Astrocyte (in vitro differentiated cells and primary cell): ENCODE measurements at regions not wholly inside any gene's neighbourhood (a gene's known extent, or its start where the extent isn't known, plus 50 kb on each side); places are given as distances from the start of the nearest gene placed in this dataset.

Source experiments
- CTCF ChIP-seq: IDR thresholded peaks from 2 replicates; pipeline ENCODE4 v1.5.1; 2011; ENCODE audit warnings: low read depth, mild to moderate bottlenecking, inconsistent platforms, low read length, moderate library complexity; ENCODE audit not compliant: insufficient read depth
- EZH2 ChIP-seq: IDR thresholded peaks from 2 replicates; pipeline ENCODE4 v1.6.1; 2012; ENCODE audit warnings: mild to moderate bottlenecking, low read length, inconsistent platforms; ENCODE audit not compliant: insufficient read depth

DNA sequence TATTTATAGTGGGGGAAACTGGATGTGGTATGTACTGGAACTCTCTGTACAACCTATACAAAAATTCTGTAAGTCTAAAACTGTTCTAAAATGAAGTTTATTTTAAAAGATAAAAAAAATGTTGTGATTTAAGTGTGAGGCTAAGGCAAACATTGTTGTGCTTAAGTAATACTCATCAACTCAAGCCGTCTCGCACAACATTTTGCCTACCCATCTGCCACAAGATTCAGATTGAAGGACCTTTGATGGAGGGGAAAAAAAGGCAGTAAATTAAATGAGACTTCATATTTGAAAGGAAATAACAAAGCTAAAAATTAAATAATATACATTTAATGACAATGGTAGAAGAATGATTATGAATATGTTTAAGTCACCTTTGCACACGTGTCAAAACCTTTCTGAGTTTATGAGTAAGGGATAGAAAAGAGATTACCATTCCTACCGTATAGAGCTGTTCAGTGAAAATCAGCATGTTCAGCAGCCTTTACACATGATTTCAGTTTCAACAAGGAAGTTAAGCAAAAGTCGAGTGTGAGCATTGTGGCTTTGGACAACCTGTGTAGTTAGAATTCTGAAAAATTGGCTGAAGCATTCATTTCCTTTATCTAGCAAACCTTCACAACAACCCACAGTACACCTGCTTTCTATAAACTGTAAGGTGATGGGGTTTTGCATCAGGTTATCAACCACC lies 499.3 kb downstream of the IRS1 start:
- TF ChIP-seq CTCF (no peak), EZH2 (no peak)
